Hepatocyte (in vitro differentiated cells): ENCODE measurements at regions not wholly inside any gene's neighbourhood (a gene's known extent, or its start where the extent isn't known, plus 50 kb on each side); places are given as distances from the start of the nearest gene placed in this dataset.

ENCODE experiments used
- DNase-seq: peaks from one replicate; pipeline ENCODE4 v3.0.0-alpha.2; 2016; ENCODE audit warnings: low spot score
- H2AFZ ChIP-seq: fragments of 200-600 bp; sonication (generic); 2 replicates; pipeline ENCODE4 v1.6.0; 2016; ENCODE audit warnings: antibody characterized with exemption, mild to moderate bottlenecking
- H3K27ac ChIP-seq: fragments of 200-600 bp; sonication (generic); 2 replicates; pipeline ENCODE4 v1.5.1; 2016; ENCODE audit warnings: mild to moderate bottlenecking
- H3K27me3 ChIP-seq: fragments of 200-600 bp; sonication (generic); 2 replicates; pipeline ENCODE4 v1.6.1; 2016
- H3K36me3 ChIP-seq: fragments of 200-600 bp; sonication (generic); replicated peaks from 2 replicates; pipeline ENCODE4 v1.5.1; 2016; ENCODE audit warnings: low read depth; ENCODE audit not compliant: insufficient read depth
- H3K4me1 ChIP-seq: fragments of 200-600 bp; sonication (generic); 2 replicates; pipeline ENCODE4 v1.5.1; 2016; ENCODE audit warnings: mild to moderate bottlenecking, moderate library complexity; ENCODE audit not compliant: insufficient read depth
- H3K4me2 ChIP-seq: fragments of 200-600 bp; sonication (generic); 2 replicates; pipeline ENCODE4 v1.6.0; 2016
- H3K4me3 ChIP-seq: fragments of 200-600 bp; sonication (generic); 2 replicates; pipeline ENCODE4 v1.5.1; 2016; ENCODE audit warnings: mild to moderate bottlenecking
- H3K79me2 ChIP-seq: fragments of 200-600 bp; sonication (generic); 2 replicates; pipeline ENCODE4 v1.6.0; 2017; ENCODE audit warnings: mild to moderate bottlenecking
- H3K9me2 ChIP-seq: fragments of 200-600 bp; sonication (generic); replicated peaks from 2 replicates; pipeline ENCODE4 v1.6.0; 2017; ENCODE audit warnings: mild to moderate bottlenecking; ENCODE audit not compliant: insufficient read depth
- H3K9me3 ChIP-seq: fragments of 200-600 bp; sonication (generic); 2 replicates; pipeline ENCODE4 v1.5.1; 2016; ENCODE audit warnings: low read depth, mild to moderate bottlenecking
- H4K20me1 ChIP-seq: fragments of 200-600 bp; sonication (generic); 2 replicates; pipeline ENCODE4 v1.6.0; 2016; ENCODE audit warnings: mild to moderate bottlenecking; ENCODE audit not compliant: insufficient read depth, poor library complexity, severe bottlenecking
- CTCF ChIP-seq: fragments of 200-600 bp; sonication (generic); IDR thresholded peaks from 2 replicates; pipeline ENCODE4 v1.5.1; 2016; ENCODE audit warnings: antibody characterized with exemption, mild to moderate bottlenecking; ENCODE audit not compliant: poor library complexity
- EZH2 ChIP-seq: fragments of 200-600 bp; sonication (generic); IDR thresholded peaks from 2 replicates; pipeline ENCODE4 v1.6.1; 2016; ENCODE audit warnings: antibody characterized with exemption, mild to moderate bottlenecking, borderline replicate concordance
- EZH2phosphoT487 ChIP-seq: fragments of 200-600 bp; sonication (generic); IDR thresholded peaks from one replicate; pipeline ENCODE4 v1.6.1; 2018; ENCODE audit warnings: antibody characterized with exemption, mild to moderate bottlenecking, low read depth, moderate library complexity; ENCODE audit not compliant: unreplicated experiment, severe bottlenecking
- WGBS: methylation state at CpG from one replicate; pipeline ENCODE4 v1.1.6; 2016; ENCODE audit warnings: low lambda C conversion rate; ENCODE audit errors: missing lambda C conversion rate; 5-methylcytosine and 5-hydroxymethylcytosine counted together

DNA sequence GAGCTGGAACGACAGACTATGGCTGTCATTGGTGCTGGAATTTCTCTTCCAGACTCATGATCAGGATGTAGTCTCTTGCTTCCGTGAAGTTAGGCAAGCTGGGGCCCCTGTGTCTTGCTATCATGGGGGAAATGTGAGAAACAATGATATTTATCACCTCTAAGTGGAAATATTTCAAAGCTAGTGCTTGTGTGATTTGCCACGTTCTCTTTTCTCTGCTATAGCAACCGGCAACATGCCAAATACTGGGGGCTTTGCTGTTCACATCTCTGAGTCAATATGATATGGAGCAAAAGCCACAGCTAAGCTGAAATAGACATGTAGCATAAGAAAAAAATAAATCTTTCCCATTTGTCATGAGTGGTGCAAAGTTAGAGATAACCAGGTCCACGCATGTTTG lies 668.2 kb upstream of the IGFBP3 start:
- peak overlapping the region; percentile 27 for H2AFZ ChIP-seq
- 71% methylated on average over 5 of the region's 5 CpGs for WGBS
- DNase-seq = peak; percentile 48

GRCh38 chr7:46586406-46586805 lies 665.3 kb upstream of the IGFBP3 start:
- Histone ChIP-seq H3K9me3 (no peaks in the 10 kb centered on the region), H3K4me1 (peaks cover 10% of the 10 kb centered on the region), H3K36me3 (no peaks in the 10 kb centered on the region), H3K4me3 (no peak overlapping the region), H3K4me2 (no peak overlapping the region), H2AFZ (no peak overlapping the region), H3K9me2 (no peaks in the 10 kb centered on the region), H3K27me3 (no peaks in the 10 kb centered on the region), H3K27ac (no peak overlapping the region), H3K79me2 (no peaks in the 10 kb centered on the region), H4K20me1 (no peaks in the 10 kb centered on the region)
- TF ChIP-seq EZH2 (no peak), EZH2phosphoT487 (no peak), CTCF (no peak)
- no peak for DNase-seq
- 89% methylated on average over 1 of the region's 1 CpG for WGBS

More for the DNA sequence above, 668.2 kb upstream of the IGFBP3 start:
- no peaks in the 10 kb centered on the region for H3K79me2 ChIP-seq
- H3K27me3 ChIP-seq = no peaks in the 10 kb centered on the region
- peaks cover 13% of the 10 kb centered on the region for H3K4me1 ChIP-seq
- H3K9me2 ChIP-seq = no peaks in the 10 kb centered on the region
- TF ChIP-seq EZH2phosphoT487 (no peak), CTCF (no peak), EZH2 (no peak)
- H3K4me3 ChIP-seq = no peak overlapping the region
- H3K9me3 ChIP-seq = no peaks in the 10 kb centered on the region
- no peak overlapping the region for H3K4me2 ChIP-seq
- H3K27ac ChIP-seq = peak overlapping the region; percentile 85
- H4K20me1 ChIP-seq = no peaks in the 10 kb centered on the region
- H3K36me3 ChIP-seq = no peaks in the 10 kb centered on the region

GRCh38 chr7:46583656-46584055 lies 662.6 kb upstream of the IGFBP3 start:
- TF ChIP-seq CTCF = no peak
- no peak for TF ChIP-seq EZH2phosphoT487
- TF ChIP-seq EZH2 = no peak
- no peaks in the 10 kb centered on the region for H3K79me2 ChIP-seq
- peak overlapping the region; percentile 28 for H3K27ac ChIP-seq
- H3K4me2 ChIP-seq = no peak overlapping the region
- no peaks in the 10 kb centered on the region for H3K36me3 ChIP-seq
- no peaks in the 10 kb centered on the region for H4K20me1 ChIP-seq
- no peaks in the 10 kb centered on the region for H3K9me2 ChIP-seq
- no peak overlapping the region for H3K4me3 ChIP-seq
- H3K27me3 ChIP-seq = no peaks in the 10 kb centered on the region
- peaks cover 4% of the 10 kb centered on the region for H3K4me1 ChIP-seq
- no peak for DNase-seq
- H2AFZ ChIP-seq = no peak overlapping the region
- no peaks in the 10 kb centered on the region for H3K9me3 ChIP-seq
- 50% methylated on average over 1 of the region's 1 CpG for WGBS

DNA sequence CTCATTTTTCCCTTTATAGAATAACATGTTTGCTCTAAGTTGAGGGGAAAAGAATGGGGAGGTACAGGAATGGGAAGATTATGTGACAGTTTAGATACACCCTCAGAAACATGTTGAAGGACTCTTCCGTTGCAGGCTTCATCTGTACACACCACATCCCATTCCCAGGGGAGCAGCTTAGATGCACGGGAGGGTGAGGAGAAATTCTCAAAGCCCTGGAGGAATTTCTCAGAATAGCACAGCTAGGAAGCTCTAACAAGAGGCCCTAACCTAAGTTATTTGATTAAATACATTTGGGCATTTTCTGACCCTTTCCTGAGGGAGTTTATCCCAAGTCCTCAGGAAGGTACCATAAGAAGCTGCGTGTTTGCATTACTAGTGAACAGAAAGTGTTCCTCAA lies 660.2 kb upstream of the IGFBP3 start:
- Histone ChIP-seq H2AFZ (no peak overlapping the region), H3K4me3 (no peak overlapping the region), H3K9me3 (no peaks in the 10 kb centered on the region), H3K79me2 (no peaks in the 10 kb centered on the region), H3K9me2 (no peaks in the 10 kb centered on the region), H3K27me3 (no peaks in the 10 kb centered on the region), H4K20me1 (no peaks in the 10 kb centered on the region), H3K36me3 (no peaks in the 10 kb centered on the region), H3K27ac (peak overlapping the region; percentile 33), H3K4me1 (peaks cover 4% of the 10 kb centered on the region), H3K4me2 (no peak overlapping the region)
- DNase-seq = no peak
- WGBS = 82% methylated on average over 3 of the region's 3 CpGs
- TF ChIP-seq CTCF (no peak), EZH2phosphoT487 (no peak), EZH2 (no peak)
